NAMALWA (cell line): ENCODE measurements at regions not wholly inside any gene's neighbourhood (a gene's known extent, or its start where the extent isn't known, plus 50 kb on each side); places are given as distances from the start of the nearest gene placed in this dataset.
A peak's percentile ranks its signal among the peaks of the same experiment; 100 is the strongest.
"Not testable (repeated sequence)": the region's sequence is repeated elsewhere in the genome, so short reads cannot be mapped to it uniquely, and the experiment has no call there.

Source experiments
- DNase-seq: peaks from one replicate; pipeline ENCODE4 v3.0.0-alpha.2; 2015; ENCODE audit warnings: low spot score

GRCh38 chr1:242735323-242735722, 210.8 kb upstream of the PLD5 start:
- no peak for DNase-seq

GRCh38 chr1:242731446-242731845, 206.9 kb upstream of the PLD5 start:
- no peak for DNase-seq

GRCh38 chr1:242728696-242729095, 204.2 kb upstream of the PLD5 start:
- DNase-seq = no peak

- no peak for DNase-seq
Measured at GRCh38 chr1:242723044-242723716, 198.7 kb upstream of the PLD5 start.

- no peak for DNase-seq
Measured at GRCh38 chr1:242718967-242719366, 194.5 kb upstream of the PLD5 start.

DNA sequence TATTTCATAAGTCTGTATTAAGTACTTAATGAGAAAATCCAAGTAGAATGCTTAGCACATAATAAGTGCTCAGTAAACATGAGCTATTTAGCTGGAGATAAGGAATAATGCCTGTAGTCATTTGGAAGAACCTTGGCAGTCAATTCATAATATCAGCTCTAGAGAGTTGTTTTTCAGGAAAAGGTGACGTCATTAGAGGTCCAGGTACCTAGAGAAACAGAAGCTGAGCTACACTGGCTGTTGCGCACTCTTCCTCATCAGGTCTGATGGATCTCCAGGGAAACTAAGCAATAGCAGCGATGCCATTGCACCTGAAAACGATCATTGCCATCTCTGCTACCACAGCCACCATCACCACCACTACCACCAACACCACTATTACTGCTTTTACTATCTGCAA, 187.8 kb upstream of the PLD5 start:
- DNase-seq = no peak

- DNase-seq = no peak
Measured at GRCh38 chr1:242710847-242711246, 186.3 kb upstream of the PLD5 start.

DNA sequence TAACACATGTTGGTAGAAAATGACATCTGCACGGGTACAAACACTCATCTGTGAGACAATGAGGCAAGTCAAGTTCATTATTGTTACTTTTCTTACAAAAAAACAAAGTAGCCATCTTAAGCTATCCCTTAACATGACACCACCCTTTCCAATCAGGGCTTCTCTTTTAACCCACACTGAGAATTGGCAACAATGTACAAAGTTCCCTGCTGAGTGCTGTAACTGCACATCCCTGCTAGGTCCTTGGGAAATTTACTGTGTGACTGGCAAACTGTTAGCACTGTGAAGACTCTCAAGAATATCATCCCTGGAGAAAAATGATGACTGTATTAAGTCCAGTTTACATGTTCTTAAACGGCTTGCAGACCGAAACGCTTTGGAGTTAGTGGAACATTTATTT, 185.8 kb upstream of the PLD5 start:
- no peak for DNase-seq

DNA sequence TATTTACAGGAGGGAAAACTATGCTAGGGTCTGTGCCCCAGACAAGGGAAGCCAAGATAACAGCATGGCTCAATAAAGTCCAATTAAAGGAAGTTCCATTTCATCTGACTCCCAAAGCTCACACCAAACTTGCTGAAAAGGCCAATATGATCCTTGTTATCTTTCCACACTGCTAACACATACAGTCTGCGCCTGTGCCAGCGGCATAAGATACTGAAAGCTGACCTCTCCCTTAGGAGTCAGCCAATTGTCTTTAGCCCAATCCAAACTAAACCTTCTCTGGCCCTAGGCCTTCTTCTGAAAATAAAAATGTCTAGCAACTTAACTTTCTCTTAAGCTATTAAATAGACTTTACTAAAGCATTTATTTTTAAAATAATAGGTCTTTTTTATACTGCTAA, 179.0 kb upstream of the PLD5 start:
- no peak for DNase-seq

DNA sequence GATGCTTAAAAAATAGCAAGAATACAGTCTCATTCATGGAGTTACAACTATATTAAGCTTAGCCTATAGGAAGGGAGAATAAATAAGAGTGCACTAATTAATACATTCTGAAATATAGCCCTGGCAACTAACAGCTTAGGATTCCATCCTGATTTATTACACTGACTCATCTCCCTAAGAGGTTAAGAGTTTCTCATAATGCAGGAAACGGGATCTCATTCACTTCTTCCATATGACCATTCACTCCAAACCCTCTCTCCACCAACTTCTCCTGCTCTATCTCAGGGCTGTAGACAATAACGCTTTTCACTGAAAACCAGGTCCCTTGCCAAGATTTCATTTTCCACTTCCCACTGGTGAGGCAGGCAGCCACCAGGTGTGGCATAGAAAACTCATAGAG, 168.5 kb upstream of the PLD5 start:
- no peak for DNase-seq

DNA sequence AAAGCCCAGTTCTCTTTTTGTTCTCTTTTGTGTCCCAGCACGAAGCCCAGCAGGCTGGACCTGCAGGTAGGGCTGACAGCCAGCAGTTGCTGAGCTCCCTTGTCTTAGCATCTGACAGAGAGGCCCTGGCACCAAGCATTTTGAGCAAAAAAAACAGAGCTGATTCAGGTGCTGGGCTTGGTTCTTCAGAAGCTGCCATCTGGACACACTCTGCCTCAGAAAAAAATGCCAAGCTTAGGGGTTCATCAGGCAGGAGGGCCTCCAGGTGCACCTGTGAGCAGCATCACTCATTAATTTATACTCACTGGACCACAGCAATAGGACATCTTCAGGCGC, 167.1 kb upstream of the PLD5 start:
- no peak for DNase-seq

GRCh38 chr1:242690849-242691609, 166.5 kb upstream of the PLD5 start:
- DNase-seq = no peak

- no peak for DNase-seq
Measured at GRCh38 chr1:242689378-242689777, 164.9 kb upstream of the PLD5 start.

DNA sequence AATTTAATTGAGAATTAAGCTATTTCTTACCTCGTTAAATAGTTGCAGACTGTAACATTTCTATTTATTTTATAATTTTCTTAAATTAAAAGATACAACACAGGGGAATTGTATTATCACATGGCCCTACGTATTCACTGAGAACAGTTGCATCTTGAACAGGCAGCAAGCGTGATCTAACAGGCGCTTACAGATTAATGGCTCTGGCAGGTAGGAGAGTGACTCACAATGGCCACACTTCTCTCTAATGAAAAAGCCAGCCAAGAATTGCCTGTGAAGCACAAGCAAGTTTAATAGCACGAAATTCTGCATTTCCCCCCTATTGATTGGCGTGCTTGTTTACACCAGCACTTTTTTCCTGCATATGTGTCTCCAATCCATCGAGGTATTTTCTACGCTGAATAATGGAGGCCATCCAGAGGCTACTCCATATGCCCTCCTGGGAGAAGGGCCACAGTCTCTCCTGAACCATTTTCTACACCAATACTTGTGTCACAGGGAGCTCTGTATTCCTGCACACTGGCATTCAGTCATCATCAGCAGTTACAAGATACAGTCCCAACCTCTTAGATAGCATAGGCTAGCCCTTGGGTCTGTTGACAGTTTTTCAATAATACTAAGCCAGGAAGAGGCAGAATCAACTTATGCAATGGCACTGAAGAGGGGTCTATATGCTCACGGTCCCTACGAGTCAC, 150.6 kb upstream of the PLD5 start:
- DNase-seq = no peak

DNA sequence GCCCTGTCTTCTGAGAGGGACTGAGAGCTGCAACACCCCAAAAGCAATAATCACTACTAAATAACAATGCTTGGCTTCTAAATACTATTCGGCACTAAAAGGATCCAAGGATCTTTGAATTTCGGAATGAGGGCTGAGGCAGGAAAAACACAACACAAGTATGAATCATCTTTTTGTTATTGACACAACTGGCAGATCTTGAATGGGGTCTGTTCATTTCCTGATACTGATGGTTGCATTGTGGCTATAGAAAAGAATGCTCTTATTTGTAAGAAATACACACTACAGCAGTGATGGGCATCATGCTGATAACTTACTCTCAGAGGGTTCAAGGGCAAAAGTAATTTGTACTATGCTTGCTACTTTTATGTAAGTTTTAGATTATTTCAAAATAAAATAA, 149.2 kb upstream of the PLD5 start:
- DNase-seq = no peak

- not testable (repeated sequence) for DNase-seq
Measured at GRCh38 chr1:242673165-242673564, 148.7 kb upstream of the PLD5 start.

DNA sequence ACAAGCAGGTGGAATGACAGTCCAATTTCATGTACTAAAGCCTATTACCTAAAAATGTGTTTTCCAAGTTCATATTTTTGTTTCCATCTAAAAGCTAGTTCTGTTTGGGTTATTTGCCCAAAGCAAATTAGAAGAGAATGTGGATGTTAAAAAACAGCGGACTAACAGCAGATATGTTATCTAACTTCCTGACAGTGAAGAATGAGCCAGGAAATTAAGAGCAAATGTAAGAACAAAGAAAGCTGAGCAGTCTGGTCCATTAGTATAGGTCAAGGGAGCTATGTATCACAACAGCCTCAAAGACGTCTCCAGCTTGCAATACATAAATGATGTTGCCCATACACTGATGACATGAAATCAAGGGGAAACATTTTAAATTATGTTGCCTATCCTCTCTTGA, 145.5 kb upstream of the PLD5 start:
- no peak for DNase-seq

- no peak for DNase-seq
Measured at GRCh38 chr1:242662886-242663285, 138.4 kb upstream of the PLD5 start.

DNA sequence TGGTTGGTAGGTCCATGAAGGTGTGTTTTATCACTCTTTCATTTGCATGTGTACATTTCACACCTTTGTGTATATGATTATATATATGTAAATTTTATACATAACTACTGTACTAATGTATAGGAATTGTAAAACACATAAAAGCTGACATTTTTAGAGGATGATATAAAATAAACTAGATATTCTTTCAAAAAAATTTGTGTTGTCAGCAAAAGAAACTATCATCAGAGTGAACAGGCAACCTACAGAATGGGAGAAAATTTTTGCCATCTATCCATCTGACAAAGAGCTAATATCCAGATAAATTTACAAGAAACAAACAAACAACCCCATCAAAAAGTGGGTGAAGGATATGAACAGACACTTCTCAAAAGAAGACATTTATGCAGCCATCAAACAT, 129.3 kb upstream of the PLD5 start:
- DNase-seq = not testable (repeated sequence)

DNA sequence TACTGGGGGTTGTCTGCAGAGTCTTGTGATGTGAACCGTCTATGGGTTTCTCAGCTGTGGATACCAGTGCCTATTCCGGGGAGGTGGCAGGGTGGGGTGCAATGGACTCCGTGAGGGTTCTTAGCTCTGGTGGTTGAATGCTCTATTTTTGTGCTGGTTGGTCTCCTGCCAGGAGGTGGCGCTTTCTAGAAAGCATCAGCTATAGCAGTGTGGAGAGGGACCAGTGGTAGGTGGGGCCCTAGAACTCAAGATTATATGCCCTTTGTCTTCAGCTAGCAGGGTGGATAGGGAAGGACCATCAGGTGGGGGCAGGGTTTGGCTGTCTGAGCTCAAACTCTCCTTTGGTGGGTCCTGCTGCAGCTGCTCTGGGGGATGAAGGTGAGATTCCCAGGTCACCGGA, 127.3 kb upstream of the PLD5 start:
- peak; percentile 48 for DNase-seq

GRCh38 chr1:242641461-242641860, 117.0 kb upstream of the PLD5 start:
- no peak for DNase-seq

- no peak for DNase-seq
Measured at GRCh38 chr1:242639104-242639503, 114.6 kb upstream of the PLD5 start.

DNA sequence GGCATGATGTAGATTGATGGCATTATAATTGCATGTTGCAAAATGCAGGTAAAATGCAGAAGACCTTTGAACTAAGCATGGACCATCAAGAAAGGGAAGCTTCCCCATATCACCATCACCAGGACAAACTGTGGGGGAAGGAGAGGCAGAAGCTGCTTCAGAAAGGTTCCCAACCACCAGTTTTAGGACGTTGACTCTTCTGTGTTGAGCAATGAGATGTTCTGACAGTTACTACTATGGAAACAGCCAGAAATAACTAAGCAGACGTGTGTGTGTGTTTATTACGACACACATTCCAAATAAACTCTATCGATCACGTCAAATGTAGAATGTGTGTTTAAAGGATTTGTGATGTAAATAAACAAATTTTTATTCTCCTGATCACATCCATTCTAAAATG, 110.2 kb upstream of the PLD5 start:
- DNase-seq = no peak
